ENCODE measurements at regions not wholly inside any gene's neighbourhood (a gene's known extent, or its start where the extent isn't known, plus 50 kb on each side); places are given as distances from the start of the nearest gene placed in this dataset.

- Histone ChIP-seq H3K4me2 (ENCODE audit: low read length) (no peak overlapping the region), H3K9ac (ENCODE audit: low read length) (no peak overlapping the region), H2AFZ (ENCODE audit: low read depth, low read length) (no peak overlapping the region)
Observed at GRCh38 chr5:72662936-72663335, 153.5 kb upstream of the TNPO1 start.

GRCh38 chr5:72662305-72662704 is 154.2 kb upstream of the TNPO1 start:
- H3K79me2 ChIP-seq (replicated peaks; ENCODE audit: insufficient read depth, low read length): no peaks in the 10 kb centered on the region
- H3K9me2 ChIP-seq (ENCODE audit: insufficient read depth, low read length): no peaks in the 10 kb centered on the region
- no peak overlapping the region for H3K4me2 ChIP-seq (ENCODE audit: low read length)
- H3F3A ChIP-seq (ENCODE audit: insufficient read depth, low read length, poor library complexity, severe bottlenecking): no peaks in the 10 kb centered on the region
- H3K27me3 ChIP-seq (ENCODE audit: insufficient read depth, low read depth, low read length): no peaks in the 10 kb centered on the region
- no peak overlapping the region for H3K9ac ChIP-seq (ENCODE audit: low read length)
- no peak overlapping the region for H2AFZ ChIP-seq (ENCODE audit: low read depth, low read length)
- no peak overlapping the region for H3K27ac ChIP-seq (ENCODE audit: low read length)
- H3K9me3 ChIP-seq (ENCODE audit: low read length): no peaks in the 10 kb centered on the region
- no peaks in the 10 kb centered on the region for H4K20me1 ChIP-seq (ENCODE audit: insufficient read depth)
- no peaks in the 10 kb centered on the region for H3K36me3 ChIP-seq (ENCODE audit: insufficient read depth, low read length)
- no peak overlapping the region for H3K4me3 ChIP-seq (ENCODE audit: low read length)
- no peak for TF ChIP-seq TAF1 (IDR thresholded peaks at IDR 0.05; ENCODE audit: low read depth)
- no peak for TF ChIP-seq SMC3 (conservative IDR thresholded peaks at IDR 0.05; ENCODE audit: poor library complexity)
- no peak for TF ChIP-seq CTCF (IDR thresholded peaks at IDR 0.05; ENCODE audit: poor library complexity, severe bottlenecking)
- TF ChIP-seq RAD21 (conservative IDR thresholded peaks at IDR 0.05): no peak
- no peak for TF ChIP-seq EZH2 (IDR thresholded peaks at IDR 0.05; ENCODE audit: borderline replicate concordance, insufficient read depth, low read length, poor library complexity, severe bottlenecking)
- TF ChIP-seq MXI1 (conservative IDR thresholded peaks at IDR 0.05; ENCODE audit: poor library complexity, severe bottlenecking): no peak
- TF ChIP-seq EP300 (conservative IDR thresholded peaks at IDR 0.05; ENCODE audit: poor library complexity, severe bottlenecking): no peak
- no peak for TF ChIP-seq POLR2AphosphoS5 (IDR thresholded peaks at IDR 0.05)

More at GRCh38 chr5:72662936-72663335, 153.5 kb upstream of the TNPO1 start:
- no peaks in the 10 kb centered on the region for H3K27me3 ChIP-seq (ENCODE audit: insufficient read depth, low read depth, low read length)
- no peaks in the 10 kb centered on the region for H3K9me2 ChIP-seq (ENCODE audit: insufficient read depth, low read length)
- no peak overlapping the region for H3K4me3 ChIP-seq (ENCODE audit: low read length)
- no peaks in the 10 kb centered on the region for H3K9me3 ChIP-seq (ENCODE audit: low read length)
- TF ChIP-seq MXI1 (conservative IDR thresholded peaks at IDR 0.05; ENCODE audit: poor library complexity, severe bottlenecking): no peak
- no peak for TF ChIP-seq EP300 (conservative IDR thresholded peaks at IDR 0.05; ENCODE audit: poor library complexity, severe bottlenecking)
- no peak for TF ChIP-seq CTCF (IDR thresholded peaks at IDR 0.05; ENCODE audit: poor library complexity, severe bottlenecking)
- no peak for TF ChIP-seq REST (IDR thresholded peaks at IDR 0.05; ENCODE audit: borderline replicate concordance)
- TF ChIP-seq EZH2 (IDR thresholded peaks at IDR 0.05; ENCODE audit: borderline replicate concordance, insufficient read depth, low read length, poor library complexity, severe bottlenecking): no peak
- TF ChIP-seq POLR2AphosphoS5 (IDR thresholded peaks at IDR 0.05): no peak
- TF ChIP-seq SMC3 (conservative IDR thresholded peaks at IDR 0.05; ENCODE audit: poor library complexity): no peak
- TF ChIP-seq TAF1 (IDR thresholded peaks at IDR 0.05; ENCODE audit: low read depth): no peak
- TF ChIP-seq RAD21 (conservative IDR thresholded peaks at IDR 0.05): no peak
- H4K20me1 ChIP-seq (ENCODE audit: insufficient read depth): no peaks in the 10 kb centered on the region
- H3K36me3 ChIP-seq (ENCODE audit: insufficient read depth, low read length): no peaks in the 10 kb centered on the region
- H3F3A ChIP-seq (ENCODE audit: insufficient read depth, low read length, poor library complexity, severe bottlenecking): no peaks in the 10 kb centered on the region
- H3K27ac ChIP-seq (ENCODE audit: low read length): no peak overlapping the region
- H3K79me2 ChIP-seq (replicated peaks; ENCODE audit: insufficient read depth, low read length): no peaks in the 10 kb centered on the region

Data from neural cell (in vitro differentiated cells).